ENCODE measurements at regions not wholly inside any gene's neighbourhood (a gene's known extent, or its start where the extent isn't known, plus 50 kb on each side); places are given as distances from the start of the nearest gene placed in this dataset.

GRCh38 chr9:75648034-75648433 lies 242.4 kb upstream of the PCSK5 start:
- in situ Hi-C loops (cut with MboI; ENCODE audit: low sequenced_read_pairs in 4 of 4): no loop called here
- DNase-seq: no peak
- ATAC-seq: no peak
- H3K4me3 ChIP-seq: no peak overlapping the region
- no peaks in the 10 kb centered on the region for H3K4me1 ChIP-seq
- TF ChIP-seq POLR2A (IDR thresholded peaks at IDR 0.05) (no peak), CTCF (IDR thresholded peaks at IDR 0.05 in 4 of 5, conservative IDR thresholded peaks at IDR 0.05 in 1 of 5) (no peak)
- no peaks in the 10 kb centered on the region for H3K9me3 ChIP-seq
- no peak overlapping the region for H3K27ac ChIP-seq
- intact Hi-C loops (cut with DNase I; ENCODE audit: low total_unique reads): no loop called here
- no peaks in the 10 kb centered on the region for H3K36me3 ChIP-seq
- no peaks in the 10 kb centered on the region for H3K27me3 ChIP-seq

DNA sequence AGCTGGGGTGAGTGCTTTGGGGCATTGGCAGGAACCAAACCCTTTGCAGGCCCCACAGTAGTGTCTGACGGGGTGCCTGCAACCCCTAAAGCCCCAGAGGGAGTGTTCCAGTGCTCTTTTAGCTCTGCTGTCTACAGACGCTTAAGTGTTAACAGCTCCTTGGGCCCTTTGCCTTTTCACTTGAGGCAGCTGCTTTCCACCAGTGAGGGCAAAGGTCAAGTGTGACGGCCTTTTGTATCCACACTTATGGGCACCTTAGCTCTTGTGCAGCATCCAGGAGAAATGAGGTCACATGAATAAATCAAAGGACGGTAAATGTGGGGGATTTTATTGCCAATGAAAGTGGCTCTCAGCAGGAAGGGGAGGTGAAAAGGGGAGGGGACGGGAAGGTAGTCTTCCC lies 241.4 kb upstream of the PCSK5 start:
- Histone ChIP-seq H3K9me3 (no peaks in the 10 kb centered on the region), H3K4me1 (no peaks in the 10 kb centered on the region), H3K27me3 (no peaks in the 10 kb centered on the region), H3K27ac (no peak overlapping the region), H3K36me3 (no peaks in the 10 kb centered on the region), H3K4me3 (no peak overlapping the region)
- intact Hi-C loops (cut with DNase I; ENCODE audit: low total_unique reads) (no loop called here), in situ Hi-C loops (cut with MboI; ENCODE audit: low sequenced_read_pairs in 4 of 4) (no loop called here)
- TF ChIP-seq POLR2A (IDR thresholded peaks at IDR 0.05): no peak
- TF ChIP-seq CTCF (IDR thresholded peaks at IDR 0.05 in 4 of 5, conservative IDR thresholded peaks at IDR 0.05 in 1 of 5): no peak
- ATAC-seq: no peak
- DNase-seq: no peak

GRCh38 chr9:75651709-75652108 lies 238.8 kb upstream of the PCSK5 start:
- Histone ChIP-seq H3K4me1 (no peaks in the 10 kb centered on the region), H3K9me3 (no peaks in the 10 kb centered on the region), H3K36me3 (no peaks in the 10 kb centered on the region), H3K27ac (no peak overlapping the region), H3K4me3 (no peak overlapping the region), H3K27me3 (no peaks in the 10 kb centered on the region)
- in situ Hi-C loops (cut with MboI; ENCODE audit: low sequenced_read_pairs in 4 of 4) (loop anchor here in 1 of 4 donors (25.0 kb wide), 1 partner anchor 186 kb away; no protein-coding TSS in a partner anchor), intact Hi-C loops (cut with DNase I; ENCODE audit: low total_unique reads) (no loop called here)
- TF ChIP-seq CTCF (IDR thresholded peaks at IDR 0.05 in 4 of 5, conservative IDR thresholded peaks at IDR 0.05 in 1 of 5): no peak
- TF ChIP-seq POLR2A (IDR thresholded peaks at IDR 0.05): no peak
- no peak for ATAC-seq
- DNase-seq: no peak

GRCh38 chr9:75653335-75653734 lies 237.1 kb upstream of the PCSK5 start:
- Histone ChIP-seq H3K27ac (no peak overlapping the region), H3K9me3 (no peaks in the 10 kb centered on the region), H3K4me1 (no peaks in the 10 kb centered on the region), H3K36me3 (no peaks in the 10 kb centered on the region), H3K27me3 (no peaks in the 10 kb centered on the region), H3K4me3 (no peak overlapping the region)
- DNase-seq: no peak
- TF ChIP-seq CTCF (IDR thresholded peaks at IDR 0.05 in 4 of 5, conservative IDR thresholded peaks at IDR 0.05 in 1 of 5): no peak
- intact Hi-C loops (cut with DNase I; ENCODE audit: low total_unique reads) (no loop called here), in situ Hi-C loops (cut with MboI; ENCODE audit: low sequenced_read_pairs in 4 of 4) (loop anchor here in 1 of 4 donors (25.0 kb wide), 1 partner anchor 184 kb away; no protein-coding TSS in a partner anchor)
- ATAC-seq: no peak

GRCh38 chr9:75653750-75654149 lies 236.7 kb upstream of the PCSK5 start:
- in situ Hi-C loops (cut with MboI; ENCODE audit: low sequenced_read_pairs in 4 of 4): loop anchor here in 1 of 4 donors (25.0 kb wide), 1 partner anchor 184 kb away; no protein-coding TSS in a partner anchor
- H3K36me3 ChIP-seq: no peaks in the 10 kb centered on the region
- H3K27me3 ChIP-seq: no peaks in the 10 kb centered on the region
- no peak overlapping the region for H3K27ac ChIP-seq
- no peaks in the 10 kb centered on the region for H3K9me3 ChIP-seq
- ATAC-seq (no peak), DNase-seq (no peak)
- intact Hi-C loops (cut with DNase I; ENCODE audit: low total_unique reads): no loop called here
- TF ChIP-seq CTCF (IDR thresholded peaks at IDR 0.05 in 4 of 5, conservative IDR thresholded peaks at IDR 0.05 in 1 of 5) (no peak), POLR2A (IDR thresholded peaks at IDR 0.05) (no peak)
- no peak overlapping the region for H3K4me3 ChIP-seq
- no peaks in the 10 kb centered on the region for H3K4me1 ChIP-seq
